Spleen (tissue), 11 donors: ENCODE measurements at regions not wholly inside any gene's neighbourhood (a gene's known extent, or its start where the extent isn't known, plus 50 kb on each side); places are given as distances from the start of the nearest gene placed in this dataset.

Experiments
- DNase-seq: peaks from one replicate; pipeline ENCODE4 v3.0.0-alpha.2; 2020
- H3K27ac ChIP-seq, 8 donors: fragments of 200-600 bp; sonication (generic) in 7 of 8; 1 replicate in 4 of 8; 2 replicates in 4 of 8; pipeline versions ENCODE4 v1.5.0 to v1.8.0; 2016 to 2021; ENCODE audit warnings: inconsistent platforms in 4 of 8, mild to moderate bottlenecking in 4 of 8, moderate library complexity in 1 of 8
- H3K27me3 ChIP-seq, 7 donors: fragments of 200-600 bp; sonication (generic) in 6 of 7; replicated peaks in 1 of 7; 1 replicate in 4 of 7; 2 replicates in 3 of 7; pipeline versions ENCODE4 v1.5.0 to v1.8.0; 2016 to 2021; ENCODE audit warnings: inconsistent platforms in 3 of 7, mild to moderate bottlenecking in 1 of 7
- H3K36me3 ChIP-seq, 6 donors: fragments of 200-600 bp; sonication (generic) in 5 of 6; 1 replicate in 4 of 6; 2 replicates in 2 of 6; pipeline versions ENCODE4 v1.5.0 to v1.8.0; 2016 to 2021; ENCODE audit warnings: inconsistent platforms in 2 of 6
- H3K4me1 ChIP-seq, 6 donors: fragments of 200-600 bp; sonication (generic) in 5 of 6; 1 replicate in 3 of 6; 2 replicates in 3 of 6; pipeline versions ENCODE4 v1.5.0 to v1.8.0; 2016 to 2021; ENCODE audit warnings: inconsistent platforms in 3 of 6
- H3K4me3 ChIP-seq, 8 donors: fragments of 200-600 bp; sonication (generic) in 7 of 8; 1 replicate in 4 of 8; 2 replicates in 4 of 8; pipeline versions ENCODE4 v1.5.0 to v1.8.0; 2016 to 2021; ENCODE audit warnings: inconsistent platforms in 4 of 8, mild to moderate bottlenecking in 4 of 8, moderate library complexity in 2 of 8
- H3K9me3 ChIP-seq, 8 donors: fragments of 200-600 bp; sonication (generic) in 7 of 8; 1 replicate in 4 of 8; 2 replicates in 4 of 8; pipeline versions ENCODE4 v1.5.0 to v1.8.0; 2016 to 2021; ENCODE audit warnings: inconsistent platforms in 4 of 8
- POLR2A ChIP-seq, 3 donors: fragments of 450-650 bp; IDR thresholded peaks; one replicate each; pipeline ENCODE4 v1.5.1; 2017; ENCODE audit warnings: antibody characterized with exemption in 3 of 3, mild to moderate bottlenecking in 1 of 3
- POLR2AphosphoS5 ChIP-seq, 3 donors: sonication (generic); formaldehyde crosslinking; IDR thresholded peaks; one replicate each; pipeline ENCODE4 v1.5.1; 2017; ENCODE audit warnings: antibody characterized with exemption in 3 of 3
- WGBS, 5 donors: extraction: QIAGEN DNeasy Blood & Tissue Kit in 3 of 5; methylation state at CpG; one replicate each; pipeline versions ENCODE4 v1.1.5 to v1.1.7; 2013 to 2018; 5-methylcytosine and 5-hydroxymethylcytosine counted together
- intact Hi-C: fragments of 100-400 bp; cut with DNase I; formaldehyde crosslinking; loops from one replicate; pipeline ENCODE4 v1.15.0; 2023; ENCODE audit warnings: low total_unique reads
- TF ChIP-seq, protein P1 (sequence below), 11 experiments: fragments of 200-600 bp in 7 of 11; fragments of 450-650 bp in 4 of 11; sonication (generic) in 4 of 11; IDR thresholded peaks in 8 of 11; conservative IDR thresholded peaks in 3 of 11; 1 replicate in 7 of 11; 2 replicates in 4 of 11; pipeline versions ENCODE4 v1.4.0 to v1.8.0; 2016 to 2021; ENCODE audit warnings: antibody characterized with exemption in 11 of 11, inconsistent platforms in 4 of 11, mild to moderate bottlenecking in 1 of 11
- donor health status: healthy with polysubstance abuse.
- donor health status: DM: no; HTN: no; CAD: no; lungs with moderate emphysema.
- donor health status: DM: no; HTN: no; CAD: no.
- donor health status: Bipolar disorder and iron deficiency.
- donor health status: healthy.
- donor health status: DM: no; HTN: no; CAD: no.
- donor health status: DM: yes; HTN: yes; CAD: no.

DNA sequence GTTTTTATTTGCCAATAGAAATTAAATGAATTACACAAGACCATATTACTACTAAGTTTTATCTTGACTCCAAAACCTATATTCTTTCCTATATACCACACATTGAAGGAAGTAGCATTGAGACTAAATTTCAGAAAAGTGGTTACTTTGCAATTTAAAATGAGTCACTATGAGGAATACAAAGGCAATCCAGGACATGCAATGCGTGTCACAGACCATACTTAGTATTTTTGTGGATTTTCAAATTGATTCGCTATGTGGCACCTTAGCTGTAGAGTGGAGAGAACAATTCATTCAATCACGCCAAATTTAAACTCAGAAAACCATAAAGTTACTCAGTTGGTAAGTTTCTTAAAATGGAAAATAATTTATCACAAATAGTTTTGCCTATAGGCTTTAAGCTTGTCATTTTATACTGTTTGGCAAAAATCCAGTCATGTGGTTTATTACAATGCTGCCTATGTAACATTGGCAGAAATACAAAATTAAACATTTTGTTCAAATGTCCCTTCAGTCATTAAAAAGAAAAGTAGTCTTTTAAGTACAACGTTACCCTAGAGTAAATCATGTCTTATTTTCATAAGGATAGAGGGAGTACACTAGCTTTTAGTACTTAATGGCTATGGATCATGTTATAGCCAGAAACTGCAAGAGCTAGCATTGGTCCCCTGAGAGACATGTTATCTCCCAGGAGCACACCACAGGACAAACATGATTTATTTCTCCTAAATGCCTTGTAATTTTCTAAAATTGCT lies 222.8 kb upstream of the CDH7 start:
- Histone ChIP-seq H3K4me1 (no peaks in the 10 kb centered on the region), H3K36me3 (no peaks in the 10 kb centered on the region), H3K27ac (no peak overlapping the region), H3K4me3 (no peak overlapping the region), H3K27me3 (no peaks in the 10 kb centered on the region), H3K9me3 (peaks cover 0 to 16% (median 2%) of the 10 kb centered on the region in 8 donors)
- TF ChIP-seq, protein P1, sequence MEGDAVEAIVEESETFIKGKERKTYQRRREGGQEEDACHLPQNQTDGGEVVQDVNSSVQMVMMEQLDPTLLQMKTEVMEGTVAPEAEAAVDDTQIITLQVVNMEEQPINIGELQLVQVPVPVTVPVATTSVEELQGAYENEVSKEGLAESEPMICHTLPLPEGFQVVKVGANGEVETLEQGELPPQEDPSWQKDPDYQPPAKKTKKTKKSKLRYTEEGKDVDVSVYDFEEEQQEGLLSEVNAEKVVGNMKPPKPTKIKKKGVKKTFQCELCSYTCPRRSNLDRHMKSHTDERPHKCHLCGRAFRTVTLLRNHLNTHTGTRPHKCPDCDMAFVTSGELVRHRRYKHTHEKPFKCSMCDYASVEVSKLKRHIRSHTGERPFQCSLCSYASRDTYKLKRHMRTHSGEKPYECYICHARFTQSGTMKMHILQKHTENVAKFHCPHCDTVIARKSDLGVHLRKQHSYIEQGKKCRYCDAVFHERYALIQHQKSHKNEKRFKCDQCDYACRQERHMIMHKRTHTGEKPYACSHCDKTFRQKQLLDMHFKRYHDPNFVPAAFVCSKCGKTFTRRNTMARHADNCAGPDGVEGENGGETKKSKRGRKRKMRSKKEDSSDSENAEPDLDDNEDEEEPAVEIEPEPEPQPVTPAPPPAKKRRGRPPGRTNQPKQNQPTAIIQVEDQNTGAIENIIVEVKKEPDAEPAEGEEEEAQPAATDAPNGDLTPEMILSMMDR (IDR thresholded peaks at IDR 0.05 in 8 of 11, conservative IDR thresholded peaks at IDR 0.05 in 3 of 11): no peak
- TF ChIP-seq POLR2A (IDR thresholded peaks at IDR 0.05): no peak
- no peak for TF ChIP-seq POLR2AphosphoS5 (IDR thresholded peaks at IDR 0.05)
- intact Hi-C loops: no loop called here
- no peak for DNase-seq
- WGBS, 5 donors: 61 to 81% (median 67%) methylated on average over 4 of the region's 4 CpGs

DNA sequence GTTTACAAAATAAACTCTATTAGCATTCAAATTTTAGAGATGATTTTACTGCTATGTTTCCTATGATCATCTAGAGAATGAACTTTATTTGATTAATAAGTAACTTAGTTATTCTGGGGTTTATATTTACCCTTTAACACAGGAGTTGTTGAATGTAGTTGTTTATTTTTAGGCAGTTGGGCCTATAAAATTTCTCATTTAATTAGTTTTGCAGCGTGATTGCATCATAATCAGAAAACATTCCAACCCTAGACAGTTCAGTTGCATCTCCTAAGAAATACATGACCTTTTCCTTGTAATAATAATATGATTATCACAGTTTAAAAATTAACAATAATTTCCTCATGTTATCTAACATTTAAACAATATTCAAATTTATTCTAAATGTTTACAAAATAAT lies 224.7 kb upstream of the CDH7 start:
- H3K27ac ChIP-seq: no peak overlapping the region
- H3K36me3 ChIP-seq: no peaks in the 10 kb centered on the region
- no peaks in the 10 kb centered on the region for H3K27me3 ChIP-seq
- H3K4me3 ChIP-seq: no peak overlapping the region
- no peaks in the 10 kb centered on the region for H3K4me1 ChIP-seq
- intact Hi-C loops: no loop called here
- TF ChIP-seq POLR2AphosphoS5 (IDR thresholded peaks at IDR 0.05) (no peak), POLR2A (IDR thresholded peaks at IDR 0.05) (no peak)
- TF ChIP-seq, protein P1 (IDR thresholded peaks at IDR 0.05 in 8 of 11, conservative IDR thresholded peaks at IDR 0.05 in 3 of 11): no peak
- peaks cover 0 to 25% (median 6%) of the 10 kb centered on the region in 8 donors for H3K9me3 ChIP-seq
- no peak for DNase-seq
- 60 to 77% (median 67%) methylated on average over 1 of the region's 1 CpG for whole genome bisulfite sequencing, 5 donors

DNA sequence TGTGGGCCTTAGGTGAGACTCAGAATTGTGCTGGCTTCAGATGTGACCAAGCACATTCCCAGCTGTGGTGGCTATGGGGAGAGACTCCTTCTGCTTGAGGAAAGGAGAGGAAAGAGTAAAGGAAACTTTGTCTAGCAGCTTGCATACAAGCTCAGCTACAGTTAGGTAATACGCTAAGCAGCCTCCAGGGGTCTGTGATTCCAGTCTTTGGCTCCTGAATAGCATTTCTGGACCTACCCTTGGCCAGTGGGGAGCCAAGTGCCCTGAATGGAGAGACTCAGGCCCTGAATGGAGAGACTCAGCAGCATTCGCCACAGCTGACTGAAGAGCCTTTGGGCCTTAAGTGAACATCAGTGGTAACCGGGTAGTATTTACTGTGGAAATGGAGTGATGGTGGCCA lies 227.4 kb upstream of the CDH7 start:
- WGBS, 5 donors: 90 to 96% (median 95%) methylated on average over 3 of the region's 3 CpGs

DNA sequence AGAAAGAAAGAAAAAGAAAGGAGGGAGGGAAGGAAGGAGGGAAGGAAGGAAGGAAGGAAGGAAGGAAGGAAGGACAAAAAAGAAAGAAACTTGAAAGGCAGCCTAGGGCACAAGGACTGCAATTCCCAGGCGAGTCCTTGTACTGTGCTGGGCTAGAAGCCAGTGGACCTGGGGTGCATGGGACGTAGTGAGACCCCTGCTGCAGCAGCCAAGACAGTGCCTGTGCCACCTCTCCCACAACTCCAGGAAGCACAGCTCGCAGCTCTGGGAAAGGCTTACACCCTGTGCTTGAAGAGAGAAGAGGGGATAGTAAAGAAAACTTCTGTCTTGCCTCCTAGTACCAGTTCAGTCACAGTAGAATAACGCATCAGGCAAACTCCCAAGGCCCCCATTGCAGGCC lies 227.9 kb upstream of the CDH7 start:
- Histone ChIP-seq H3K4me3 (no peak overlapping the region), H3K27me3 (no peaks in the 10 kb centered on the region), H3K4me1 (no peaks in the 10 kb centered on the region), H3K36me3 (no peaks in the 10 kb centered on the region), H3K9me3 (peaks cover 0 to 25% (median 6%) of the 10 kb centered on the region in 8 donors), H3K27ac (no peak overlapping the region)
- intact Hi-C loops: no loop called here
- no peak for DNase-seq
- no peak for TF ChIP-seq POLR2A (IDR thresholded peaks at IDR 0.05)
- TF ChIP-seq POLR2AphosphoS5 (IDR thresholded peaks at IDR 0.05): no peak
- TF ChIP-seq, protein P1 (IDR thresholded peaks at IDR 0.05 in 8 of 11, conservative IDR thresholded peaks at IDR 0.05 in 3 of 11): no peak
- 62 to 89% (median 83%) methylated on average over 4 of the region's 4 CpGs for WGBS, 5 donors

More for the DNA sequence above, 227.4 kb upstream of the CDH7 start:
- intact Hi-C loops: no loop called here
- no peaks in the 10 kb centered on the region for H3K27me3 ChIP-seq
- no peak for DNase-seq
- peaks cover 0 to 25% (median 6%) of the 10 kb centered on the region in 8 donors for H3K9me3 ChIP-seq
- TF ChIP-seq, protein P1 (IDR thresholded peaks at IDR 0.05 in 8 of 11, conservative IDR thresholded peaks at IDR 0.05 in 3 of 11): no peak
- TF ChIP-seq POLR2A (IDR thresholded peaks at IDR 0.05) (no peak), POLR2AphosphoS5 (IDR thresholded peaks at IDR 0.05) (no peak)
- H3K4me3 ChIP-seq: no peak overlapping the region
- no peak overlapping the region for H3K27ac ChIP-seq
- H3K36me3 ChIP-seq: no peaks in the 10 kb centered on the region
- H3K4me1 ChIP-seq: no peaks in the 10 kb centered on the region
